GM19025 (cell line): ENCODE measurements at regions not wholly inside any gene's neighbourhood (a gene's known extent, or its start where the extent isn't known, plus 50 kb on each side); places are given as distances from the start of the nearest gene placed in this dataset.
"Not testable (repeated sequence)": the region's sequence is repeated elsewhere in the genome, so short reads cannot be mapped to it uniquely, and the experiment has no call there.

Source experiments
- ATAC-seq: cut with Tn5 transposase; IDR thresholded peaks from one replicate; pipeline ENCODE4 v1.9.1; 2021; ENCODE audit warnings: mild to moderate bottlenecking, low read depth, moderate library complexity; ENCODE audit not compliant: unreplicated experiment

DNA sequence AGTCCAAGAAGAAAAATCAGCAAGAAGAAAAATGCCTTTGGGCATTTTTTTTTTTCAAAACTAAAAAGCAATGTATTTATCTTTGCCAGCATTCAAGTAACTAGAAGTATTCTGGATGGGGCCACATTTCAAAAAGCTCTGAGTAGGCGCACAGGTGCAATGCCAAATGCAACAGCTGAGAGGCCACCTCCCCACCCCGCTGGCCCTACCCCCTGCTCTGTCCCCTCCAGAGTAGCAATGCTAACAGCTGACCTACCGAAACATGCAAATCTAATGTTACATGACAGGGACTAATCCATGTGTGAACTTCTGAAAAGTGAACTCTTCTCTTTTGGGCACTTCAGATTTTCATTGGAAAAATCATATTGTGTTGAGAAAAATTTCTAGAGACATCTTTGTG is 153.7 kb upstream of the SLC38A2 start:
- ATAC-seq: no peak

DNA sequence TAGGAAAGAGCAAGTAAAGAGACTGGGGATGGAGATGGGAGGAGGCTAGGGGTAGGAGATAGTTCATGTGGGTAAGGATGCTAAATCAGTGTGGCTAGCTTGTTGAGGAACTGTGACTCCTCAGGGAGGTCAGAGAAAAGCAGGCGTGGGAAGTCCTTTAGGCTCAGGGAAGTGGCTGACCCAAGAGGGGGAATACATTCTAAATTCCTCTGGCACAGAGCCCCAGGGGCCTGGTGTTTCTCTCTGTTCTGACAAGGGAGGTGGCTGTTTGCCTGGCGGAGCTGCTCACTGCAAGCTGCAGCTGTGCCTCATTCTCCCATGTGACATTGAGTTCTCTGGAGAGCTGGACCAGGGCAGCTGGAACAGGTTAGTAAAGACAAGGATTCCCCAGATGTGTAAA is 152.2 kb upstream of the SLC38A2 start:
- no peak for ATAC-seq

GRCh38 chr12:46523863-46524770 is 151.5 kb upstream of the SLC38A2 start:
- ATAC-seq: no peak

DNA sequence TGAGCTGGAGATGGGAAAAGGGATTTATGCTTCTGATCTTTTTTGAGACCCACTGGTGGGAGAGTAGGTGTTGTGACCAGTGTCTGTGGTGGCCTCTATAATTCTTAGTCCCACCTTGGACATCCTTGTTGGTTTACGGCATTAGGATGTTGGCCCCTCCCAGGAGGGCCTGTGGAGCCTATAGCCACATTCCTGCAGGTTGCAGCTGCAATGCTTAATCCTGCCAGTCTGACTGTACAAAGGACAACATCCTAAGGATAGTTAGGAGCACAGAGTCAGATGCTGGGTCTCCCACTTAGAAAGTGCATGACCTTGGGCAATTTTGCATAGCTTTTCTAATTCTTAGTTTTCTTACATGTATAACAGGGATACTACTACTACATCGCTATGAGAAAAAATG is 150.9 kb upstream of the SLC38A2 start:
- no peak for ATAC-seq

GRCh38 chr12:46522071-46522470 is 149.5 kb upstream of the SLC38A2 start:
- ATAC-seq: no peak

GRCh38 chr12:46521145-46521544 is 148.6 kb upstream of the SLC38A2 start:
- no peak for ATAC-seq

- no peak for ATAC-seq
These were observed 146.8 kb upstream of the SLC38A2 start for GRCh38 chr12:46519407-46519806.

DNA sequence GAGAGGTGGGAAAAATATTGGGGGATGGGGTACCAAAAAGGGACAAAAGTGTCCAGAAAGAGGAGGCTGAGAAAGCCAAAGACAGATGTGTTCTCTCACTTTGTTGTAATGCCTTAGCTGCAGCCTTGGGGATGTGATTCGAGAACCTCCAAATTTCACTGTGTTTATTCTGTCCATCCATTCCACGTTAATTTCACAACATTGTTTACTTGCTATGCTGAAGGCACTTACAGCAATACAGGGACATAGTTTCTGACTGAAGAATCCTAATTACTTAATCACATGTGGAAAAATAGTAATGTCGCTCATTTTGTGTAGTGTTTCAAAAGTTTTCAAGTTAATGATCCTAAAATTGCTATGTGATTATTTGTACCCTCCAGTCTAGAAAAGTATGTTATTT is 146.2 kb upstream of the SLC38A2 start:
- no peak for ATAC-seq

- no peak for ATAC-seq
These were observed 145.6 kb upstream of the SLC38A2 start for GRCh38 chr12:46518169-46518568.

- ATAC-seq: peak; percentile 18
These were observed 145.0 kb upstream of the SLC38A2 start for GRCh38 chr12:46517579-46517962.

- peak; percentile 96 for ATAC-seq
These were observed 144.5 kb upstream of the SLC38A2 start for GRCh38 chr12:46516933-46517578.

DNA sequence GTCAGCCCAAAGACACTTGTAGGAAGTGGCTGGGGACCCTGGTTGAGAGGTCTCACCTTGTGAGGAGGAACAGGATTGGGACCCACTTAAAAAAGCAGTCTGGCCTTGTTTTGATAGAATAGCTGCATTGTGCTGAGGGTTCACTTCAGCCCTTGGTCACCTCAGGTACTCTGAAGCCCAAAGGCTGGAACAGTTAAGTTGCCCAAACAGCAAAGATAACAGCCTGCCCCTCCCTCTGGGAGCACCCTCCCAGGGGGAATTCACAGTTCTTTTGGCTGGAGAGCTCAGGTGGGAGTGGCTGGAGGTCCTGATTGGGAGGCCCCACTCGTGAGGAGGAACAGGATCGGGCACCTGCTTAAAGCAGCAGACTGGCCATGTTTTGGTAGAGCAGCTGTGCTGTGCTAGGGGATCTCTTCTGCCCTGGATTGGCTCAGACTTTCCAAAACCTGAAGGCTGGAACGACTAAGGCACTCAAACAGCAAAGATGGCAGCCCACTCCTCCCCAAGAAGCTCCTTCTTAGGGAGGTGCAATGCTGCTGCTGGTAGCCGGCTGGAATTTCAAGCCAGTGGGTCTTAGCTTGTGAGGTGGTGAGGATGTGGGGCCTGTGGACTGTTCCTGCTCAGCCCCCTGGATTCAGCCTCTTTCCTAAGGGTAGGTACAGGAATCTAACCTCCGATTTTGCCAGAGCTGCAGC is 143.8 kb upstream of the SLC38A2 start:
- no peak for ATAC-seq

DNA sequence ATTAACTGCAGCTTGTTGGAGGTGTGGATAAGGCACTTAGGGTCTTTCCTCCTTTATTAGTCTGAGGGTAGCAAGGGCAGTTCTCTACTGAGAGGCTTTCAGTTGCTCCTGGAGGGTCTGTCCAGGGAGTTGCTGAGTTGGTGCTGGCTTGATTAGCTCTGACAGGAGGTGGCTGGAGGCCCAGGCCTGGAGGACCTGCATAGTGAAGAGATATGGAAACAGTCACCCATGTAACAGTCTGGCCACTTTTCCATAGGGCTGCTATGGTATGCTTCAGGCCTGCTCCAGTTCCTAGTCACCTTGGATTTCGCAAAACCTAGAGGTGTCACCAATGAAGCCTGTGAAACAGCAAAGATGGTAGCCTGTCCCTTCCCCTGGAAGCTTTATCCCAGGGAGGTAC is 143.3 kb upstream of the SLC38A2 start:
- no peak for ATAC-seq

DNA sequence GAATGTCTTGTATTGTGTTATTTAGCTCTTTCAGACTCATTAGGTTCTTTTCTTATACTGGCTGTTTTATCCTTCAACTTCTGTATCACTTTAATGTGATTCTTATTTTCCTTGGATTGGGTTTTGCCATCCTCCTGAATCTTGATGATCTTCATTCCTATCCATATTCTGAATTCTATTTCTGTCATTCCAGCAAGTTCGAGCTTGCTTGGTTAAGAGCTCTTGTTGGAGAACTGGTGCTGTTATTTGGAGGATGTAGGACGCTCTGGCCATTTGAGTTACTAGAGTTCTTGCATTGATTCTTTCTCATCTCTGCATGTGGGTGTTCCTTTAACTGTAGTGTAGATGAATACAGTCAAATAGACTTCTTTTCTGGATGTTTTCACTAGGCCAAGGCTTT is 142.3 kb upstream of the SLC38A2 start:
- ATAC-seq: no peak

- ATAC-seq: not testable (repeated sequence)
These were observed 137.7 kb upstream of the SLC38A2 start for GRCh38 chr12:46510257-46510656.

GRCh38 chr12:46509135-46509534 is 136.6 kb upstream of the SLC38A2 start:
- no peak for ATAC-seq

DNA sequence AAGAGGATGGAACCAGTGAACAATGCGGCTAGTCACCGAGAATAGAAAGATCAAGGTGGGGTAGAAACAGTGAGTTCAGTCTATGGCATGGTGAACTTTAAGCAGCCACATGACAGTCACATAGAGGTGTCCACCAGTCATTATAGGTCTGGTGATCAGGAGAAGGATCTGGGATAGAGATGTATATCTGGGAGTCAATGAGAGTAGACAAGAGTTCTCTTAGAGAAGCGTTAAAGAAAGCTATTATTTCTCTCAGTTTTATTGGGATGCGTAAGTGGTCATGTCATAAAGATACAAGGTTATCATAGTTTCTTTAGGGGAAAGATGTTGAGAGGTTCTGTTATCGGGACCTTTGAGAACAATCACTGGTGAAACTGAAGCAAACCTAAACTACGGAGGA is 136.1 kb upstream of the SLC38A2 start:
- no peak for ATAC-seq

DNA sequence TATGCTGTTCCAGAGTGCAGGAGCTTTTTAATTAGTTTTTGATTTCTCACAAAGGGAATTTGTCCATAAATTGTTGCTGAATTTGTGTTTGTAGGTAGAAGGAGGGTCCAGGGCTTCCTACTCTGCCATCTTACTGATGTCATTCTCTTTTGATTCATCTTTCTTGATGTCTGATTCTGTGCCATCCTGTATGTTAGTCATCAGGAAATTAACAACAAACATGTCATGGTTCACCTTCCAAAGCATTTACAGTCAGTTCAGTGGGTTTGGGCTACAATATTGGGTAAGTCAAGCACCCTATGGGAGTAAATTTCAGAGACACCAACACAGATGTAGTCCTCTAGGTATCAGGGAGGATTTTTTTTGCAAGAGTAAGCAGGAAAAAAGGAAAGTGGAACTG is 135.2 kb upstream of the SLC38A2 start:
- no peak for ATAC-seq

DNA sequence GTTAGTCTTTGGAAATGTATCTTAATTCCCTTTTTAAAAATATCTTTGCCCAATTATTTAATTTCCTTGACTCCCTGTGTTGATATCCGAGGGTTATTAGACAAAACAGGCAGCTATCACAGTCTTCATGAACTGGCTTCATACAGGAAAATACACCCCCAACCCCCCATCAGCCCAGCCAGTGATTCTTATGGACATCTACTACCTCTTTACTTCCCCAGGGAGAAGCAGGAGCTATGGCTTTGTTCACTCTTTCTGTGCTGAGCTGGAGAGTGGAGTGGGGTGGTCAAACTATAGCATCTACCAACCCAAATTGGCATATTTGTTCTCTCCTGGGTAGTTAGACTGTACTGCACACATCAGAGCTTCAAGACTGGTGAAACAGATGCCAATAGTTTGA is 134.4 kb upstream of the SLC38A2 start:
- ATAC-seq: no peak

GRCh38 chr12:46506198-46506597 is 133.6 kb upstream of the SLC38A2 start:
- no peak for ATAC-seq

GRCh38 chr12:46504494-46504893 is 131.9 kb upstream of the SLC38A2 start:
- no peak for ATAC-seq
